ENCODE measurements at regions not wholly inside any gene's neighbourhood (a gene's known extent, or its start where the extent isn't known, plus 50 kb on each side); places are given as distances from the start of the nearest gene placed in this dataset.

DNA sequence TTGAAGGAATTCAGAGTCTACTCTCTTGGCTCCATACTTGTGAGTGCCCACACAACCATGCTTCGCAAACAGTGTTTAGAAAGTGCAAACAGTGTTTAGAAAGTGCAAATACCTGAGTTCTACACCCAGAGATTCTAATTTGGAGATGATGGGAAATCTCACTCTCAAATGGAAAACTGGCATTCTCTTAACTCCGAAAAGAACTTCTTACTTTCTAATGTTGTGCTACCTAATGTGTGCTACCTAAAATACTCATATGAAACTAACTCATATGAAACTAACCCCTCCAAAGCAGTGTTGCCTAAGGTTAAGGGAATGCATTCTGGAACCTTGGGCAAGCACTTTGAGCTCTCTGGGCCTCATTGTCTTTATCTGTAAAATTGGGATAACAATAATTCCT is 55.5 kb upstream of the ZNF366 start:
- H3K4me3 ChIP-seq (ENCODE audit: insufficient read length, low read depth): no peak overlapping the region
- TF ChIP-seq YY1 (IDR thresholded peaks at IDR 0.05; ENCODE audit: insufficient read depth, insufficient read length) (no peak), ZNF274 (IDR thresholded peaks at IDR 0.05; ENCODE audit: low read depth, low read length) (no peak), SUZ12 (IDR thresholded peaks at IDR 0.05; ENCODE audit: extremely low read depth, insufficient read depth, insufficient read length) (no peak)
- no peak for DNase-seq (ENCODE audit: low read depth, low spot score)

DNA sequence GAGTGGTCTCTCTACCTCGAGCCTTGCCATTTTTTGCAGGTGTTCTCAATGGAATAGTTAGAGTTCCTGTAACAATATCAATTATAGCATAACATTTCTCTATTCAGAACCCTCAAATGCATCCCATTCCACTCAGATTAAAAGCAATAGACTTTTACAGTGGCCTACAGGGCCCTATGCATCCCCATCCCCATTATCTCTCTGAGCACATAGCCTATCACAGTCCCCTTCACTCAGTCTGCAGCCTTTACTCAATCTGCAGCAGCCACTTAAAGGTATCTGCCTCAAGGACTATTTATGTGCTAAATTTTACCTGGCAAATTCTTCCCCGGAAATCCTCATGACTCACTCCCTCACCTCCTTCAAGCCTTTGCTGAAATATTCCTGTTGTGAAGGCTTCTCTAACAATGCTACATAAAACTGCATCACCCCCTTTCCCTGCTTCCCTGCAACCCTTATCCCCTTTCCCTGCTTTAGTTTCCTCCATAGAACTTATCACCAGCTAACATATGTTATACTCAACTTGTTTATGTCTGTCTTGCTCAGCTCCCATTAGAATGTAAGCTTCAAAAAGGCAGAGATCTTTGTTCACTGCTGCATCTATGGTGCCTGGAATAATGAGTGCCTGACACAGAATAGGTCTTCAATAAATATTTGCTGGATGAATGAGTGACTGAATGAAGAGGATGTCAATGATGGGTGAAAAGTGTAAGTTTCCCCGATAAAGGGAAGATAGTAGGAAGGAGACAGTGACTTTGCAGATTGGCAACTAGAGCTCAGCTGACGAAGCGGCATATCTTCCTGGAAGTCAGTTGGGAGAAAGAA is 54.1 kb upstream of the ZNF366 start:
- no peak overlapping the region for H3K9ac ChIP-seq (ENCODE audit: insufficient read length, low read depth)
- TF ChIP-seq SUZ12 (IDR thresholded peaks at IDR 0.05; ENCODE audit: extremely low read depth, insufficient read depth, insufficient read length) (no peak), YY1 (IDR thresholded peaks at IDR 0.05; ENCODE audit: insufficient read depth, insufficient read length) (no peak), ZNF274 (IDR thresholded peaks at IDR 0.05; ENCODE audit: low read depth, low read length) (no peak)
- no peaks in the 10 kb centered on the region for H3K27me3 ChIP-seq (ENCODE audit: insufficient read depth, insufficient read length)
- H3K9me3 ChIP-seq (ENCODE audit: insufficient read depth, low read length): no peaks in the 10 kb centered on the region
- no peaks in the 10 kb centered on the region for H3K4me1 ChIP-seq (ENCODE audit: insufficient read depth, insufficient read length)
- H3K36me3 ChIP-seq (ENCODE audit: insufficient read depth, insufficient read length, low read length): no peaks in the 10 kb centered on the region
- H3K4me3 ChIP-seq (ENCODE audit: insufficient read length, low read depth): no peak overlapping the region
- no peak for DNase-seq (ENCODE audit: low read depth, low spot score)

More for the DNA sequence above, 55.5 kb upstream of the ZNF366 start:
- Histone ChIP-seq H3K36me3 (ENCODE audit: insufficient read depth, insufficient read length, low read length) (no peaks in the 10 kb centered on the region), H3K9me3 (ENCODE audit: insufficient read depth, low read length) (no peaks in the 10 kb centered on the region), H3K9ac (ENCODE audit: insufficient read length, low read depth) (no peak overlapping the region), H3K27me3 (ENCODE audit: insufficient read depth, insufficient read length) (no peaks in the 10 kb centered on the region), H3K4me1 (ENCODE audit: insufficient read depth, insufficient read length) (no peaks in the 10 kb centered on the region)

DNA sequence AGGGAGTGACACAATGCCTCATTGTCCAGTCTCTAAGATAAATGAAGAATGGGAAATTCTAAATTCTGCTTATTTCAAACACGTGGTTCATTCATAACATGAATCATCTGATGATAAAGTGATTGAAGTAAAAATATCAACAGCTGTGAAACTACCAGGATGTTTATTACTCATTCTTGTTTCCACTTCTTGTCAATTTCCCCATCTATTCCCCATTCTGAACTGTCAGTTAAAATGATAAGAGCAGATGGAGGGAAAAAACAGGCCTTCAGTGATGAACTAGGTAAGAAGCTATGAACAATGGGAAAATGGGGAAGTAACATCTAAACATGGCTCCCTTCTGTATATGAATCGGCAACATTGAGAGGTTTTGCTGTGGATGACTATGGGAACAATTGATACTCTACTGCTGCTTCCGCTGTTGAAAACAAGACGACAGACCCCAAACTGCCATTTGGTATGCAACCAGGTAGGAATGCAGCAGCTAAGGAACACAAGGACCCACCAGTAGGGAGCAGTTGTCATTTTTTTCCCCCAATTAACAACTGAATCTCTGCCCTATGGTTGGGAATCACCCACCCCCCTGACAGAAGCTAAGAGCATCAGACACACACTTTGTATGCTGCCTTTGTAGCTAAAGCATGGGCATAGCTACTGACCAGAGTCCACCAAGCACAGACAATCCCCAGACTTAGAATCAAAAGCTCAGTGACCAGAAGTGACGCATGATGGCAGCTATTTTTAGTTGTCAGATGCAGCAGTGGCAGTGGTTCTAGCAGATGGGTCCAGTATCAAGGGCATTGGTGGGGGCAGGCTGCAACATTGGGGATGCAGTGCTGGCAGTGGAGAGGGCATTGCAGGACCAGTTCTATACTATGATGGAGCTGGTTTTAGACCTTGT is 52.9 kb upstream of the ZNF366 start:
- Histone ChIP-seq H3K36me3 (ENCODE audit: insufficient read depth, insufficient read length, low read length) (no peaks in the 10 kb centered on the region), H3K4me1 (ENCODE audit: insufficient read depth, insufficient read length) (no peaks in the 10 kb centered on the region), H3K4me3 (ENCODE audit: insufficient read length, low read depth) (no peak overlapping the region), H3K27me3 (ENCODE audit: insufficient read depth, insufficient read length) (no peaks in the 10 kb centered on the region), H3K9me3 (ENCODE audit: insufficient read depth, low read length) (no peaks in the 10 kb centered on the region), H3K9ac (ENCODE audit: insufficient read length, low read depth) (no peak overlapping the region)
- TF ChIP-seq SUZ12 (IDR thresholded peaks at IDR 0.05; ENCODE audit: extremely low read depth, insufficient read depth, insufficient read length) (no peak), YY1 (IDR thresholded peaks at IDR 0.05; ENCODE audit: insufficient read depth, insufficient read length) (no peak), ZNF274 (IDR thresholded peaks at IDR 0.05; ENCODE audit: low read depth, low read length) (no peak)
- DNase-seq (ENCODE audit: low read depth, low spot score): peak; percentile 33

DNA sequence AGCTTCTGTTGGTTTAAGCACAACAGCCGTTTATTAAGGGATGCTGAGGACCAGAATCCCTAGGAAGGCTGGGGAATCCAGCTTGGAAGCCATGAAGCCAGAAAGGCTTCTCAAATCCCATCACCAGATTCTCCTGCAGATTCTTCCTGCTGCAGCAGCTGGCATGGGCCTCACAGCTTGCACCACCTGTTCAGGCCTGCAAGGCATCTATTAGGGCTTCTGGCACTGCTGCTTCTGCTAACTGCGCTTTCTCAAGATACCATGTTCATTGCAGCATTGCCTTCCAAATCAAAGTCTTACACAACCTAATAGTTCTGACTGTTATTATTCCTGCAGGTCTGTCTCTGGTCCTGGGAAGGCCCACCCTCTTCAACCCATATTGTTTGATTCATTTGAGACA is 51.2 kb upstream of the ZNF366 start:
- no peak overlapping the region for H3K9ac ChIP-seq (ENCODE audit: insufficient read length, low read depth)
- no peaks in the 10 kb centered on the region for H3K9me3 ChIP-seq (ENCODE audit: insufficient read depth, low read length)
- no peaks in the 10 kb centered on the region for H3K36me3 ChIP-seq (ENCODE audit: insufficient read depth, insufficient read length, low read length)
- no peaks in the 10 kb centered on the region for H3K27me3 ChIP-seq (ENCODE audit: insufficient read depth, insufficient read length)
- no peaks in the 10 kb centered on the region for H3K4me1 ChIP-seq (ENCODE audit: insufficient read depth, insufficient read length)
- DNase-seq (ENCODE audit: low read depth, low spot score): no peak
- no peak overlapping the region for H3K4me3 ChIP-seq (ENCODE audit: insufficient read length, low read depth)
- TF ChIP-seq ZNF274 (IDR thresholded peaks at IDR 0.05; ENCODE audit: low read depth, low read length) (no peak), YY1 (IDR thresholded peaks at IDR 0.05; ENCODE audit: insufficient read depth, insufficient read length) (no peak), SUZ12 (IDR thresholded peaks at IDR 0.05; ENCODE audit: extremely low read depth, insufficient read depth, insufficient read length) (no peak)

DNA sequence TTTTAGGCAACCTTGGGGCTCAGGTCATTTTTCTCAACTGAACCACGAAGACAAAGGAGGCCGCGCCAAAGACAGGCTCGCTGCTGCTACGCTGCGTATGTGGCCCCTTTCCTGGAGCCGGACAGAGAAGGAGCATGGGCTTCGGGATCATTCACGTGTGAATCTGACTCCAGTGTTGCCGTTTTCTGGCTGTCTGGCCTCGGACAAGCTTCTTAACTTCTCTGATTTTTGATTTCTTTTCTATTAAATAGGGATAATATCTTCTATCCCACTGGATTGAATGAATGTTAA is 50.8 kb upstream of the ZNF366 start:
- TF ChIP-seq SUZ12 (IDR thresholded peaks at IDR 0.05; ENCODE audit: extremely low read depth, insufficient read depth, insufficient read length): no peak
- TF ChIP-seq YY1 (IDR thresholded peaks at IDR 0.05; ENCODE audit: insufficient read depth, insufficient read length): no peak
- TF ChIP-seq ZNF274 (IDR thresholded peaks at IDR 0.05; ENCODE audit: low read depth, low read length): no peak
- Histone ChIP-seq H3K9me3 (ENCODE audit: insufficient read depth, low read length) (no peaks in the 10 kb centered on the region), H3K36me3 (ENCODE audit: insufficient read depth, insufficient read length, low read length) (no peaks in the 10 kb centered on the region), H3K27me3 (ENCODE audit: insufficient read depth, insufficient read length) (no peaks in the 10 kb centered on the region), H3K4me3 (ENCODE audit: insufficient read length, low read depth) (no peak overlapping the region), H3K4me1 (ENCODE audit: insufficient read depth, insufficient read length) (no peaks in the 10 kb centered on the region), H3K9ac (ENCODE audit: insufficient read length, low read depth) (no peak overlapping the region)
- no peak for DNase-seq (ENCODE audit: low read depth, low spot score)

DNA sequence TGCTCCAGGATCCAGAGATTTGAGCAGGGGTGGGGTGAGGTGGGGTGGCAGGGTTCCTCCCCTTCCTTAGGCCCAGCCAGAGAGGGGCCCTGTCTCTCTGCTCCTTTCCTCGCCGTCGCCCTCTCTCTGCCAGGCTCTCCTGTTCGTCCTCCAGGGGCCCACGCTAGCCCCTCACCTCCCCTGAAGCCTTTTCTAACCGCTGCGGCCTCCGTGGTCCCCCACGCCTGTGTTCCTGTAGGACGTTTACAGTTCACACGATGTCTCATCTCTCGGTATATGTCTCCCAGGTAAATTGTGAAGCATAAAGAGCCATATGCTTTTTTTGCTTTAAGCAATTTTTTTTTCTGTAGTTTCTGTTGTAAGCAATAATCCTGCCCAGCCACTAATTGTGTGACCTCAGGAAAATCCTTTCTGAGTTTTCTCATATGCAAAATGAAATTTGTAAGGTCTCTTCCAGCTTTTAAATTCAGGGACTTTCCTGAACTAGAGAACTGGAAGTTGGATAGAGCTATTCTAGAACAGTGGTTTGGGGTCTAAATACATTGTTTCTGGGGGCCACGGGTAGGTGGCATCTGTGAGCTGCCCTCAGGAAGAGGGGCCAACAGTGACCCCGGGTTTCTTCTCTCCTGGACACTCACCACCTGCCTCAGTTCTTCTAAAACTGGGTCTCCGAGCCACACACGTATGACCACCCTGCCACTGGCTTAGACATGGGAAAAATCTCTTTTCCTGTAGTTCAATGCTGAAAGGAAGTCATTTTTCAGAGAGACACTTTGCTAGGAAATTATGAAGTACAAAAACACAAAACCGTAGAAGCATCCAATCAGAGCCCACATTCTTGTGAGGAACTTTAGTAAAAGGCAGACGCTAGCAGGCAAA is 50.2 kb upstream of the ZNF366 start:
- peak overlapping the region; percentile 59 for H3K9ac ChIP-seq (ENCODE audit: insufficient read length, low read depth)
- TF ChIP-seq ZNF274 (IDR thresholded peaks at IDR 0.05; ENCODE audit: low read depth, low read length) (no peak), YY1 (IDR thresholded peaks at IDR 0.05; ENCODE audit: insufficient read depth, insufficient read length) (no peak), SUZ12 (IDR thresholded peaks at IDR 0.05; ENCODE audit: extremely low read depth, insufficient read depth, insufficient read length) (no peak)
- H3K36me3 ChIP-seq (ENCODE audit: insufficient read depth, insufficient read length, low read length): no peaks in the 10 kb centered on the region
- no peaks in the 10 kb centered on the region for H3K4me1 ChIP-seq (ENCODE audit: insufficient read depth, insufficient read length)
- H3K9me3 ChIP-seq (ENCODE audit: insufficient read depth, low read length): no peaks in the 10 kb centered on the region
- peak overlapping the region; percentile 49 for H3K4me3 ChIP-seq (ENCODE audit: insufficient read length, low read depth)
- H3K27me3 ChIP-seq (ENCODE audit: insufficient read depth, insufficient read length): no peaks in the 10 kb centered on the region
- DNase-seq (ENCODE audit: low read depth, low spot score): no peak

Measured in NT2/D1 (cell line).